Osteocyte (in vitro differentiated cells): ENCODE measurements at regions not wholly inside any gene's neighbourhood (a gene's known extent, or its start where the extent isn't known, plus 50 kb on each side); places are given as distances from the start of the nearest gene placed in this dataset.

ENCODE experiments used
- DNase-seq: peaks from one replicate; pipeline ENCODE4 v3.0.0; 2021; ENCODE audit warnings: mixed read lengths; ENCODE audit not compliant: unreplicated experiment; ENCODE audit errors: extremely low spot score
- H3K27ac Mint-ChIP-seq: one replicate; pipeline ENCODE4 v1.8.0; 2021; ENCODE audit warnings: mild to moderate bottlenecking, mixed read lengths; ENCODE audit not compliant: unreplicated experiment
- H3K27me3 Mint-ChIP-seq: one replicate; pipeline ENCODE4 v1.8.0; 2021; ENCODE audit warnings: mixed read lengths; ENCODE audit not compliant: unreplicated experiment
- H3K36me3 Mint-ChIP-seq: one replicate; pipeline ENCODE4 v1.8.0; 2021; ENCODE audit warnings: mixed read lengths; ENCODE audit not compliant: unreplicated experiment
- H3K4me1 Mint-ChIP-seq: one replicate; pipeline ENCODE4 v1.8.0; 2021; ENCODE audit warnings: mixed read lengths; ENCODE audit not compliant: unreplicated experiment
- H3K4me3 Mint-ChIP-seq: one replicate; pipeline ENCODE4 v1.8.0; 2021; ENCODE audit warnings: mild to moderate bottlenecking, moderate library complexity, mixed read lengths; ENCODE audit not compliant: unreplicated experiment
- H3K9me3 Mint-ChIP-seq: one replicate; pipeline ENCODE4 v1.8.0; 2021; ENCODE audit warnings: mixed read lengths; ENCODE audit not compliant: unreplicated experiment
- TF ChIP-seq, protein P1 (sequence below): fragments of 200-600 bp; sonication (generic); IDR thresholded peaks from 2 replicates; pipeline ENCODE4 v1.5.0; 2021; ENCODE audit warnings: antibody characterized with exemption, mild to moderate bottlenecking, moderate library complexity

- no peaks in the 10 kb centered on the region for H3K27me3 Mint-ChIP-seq
- peaks cover 20% of the 10 kb centered on the region for H3K36me3 Mint-ChIP-seq
- no peak overlapping the region for H3K4me3 Mint-ChIP-seq
- no peak overlapping the region for H3K27ac Mint-ChIP-seq
- TF ChIP-seq, protein P1, sequence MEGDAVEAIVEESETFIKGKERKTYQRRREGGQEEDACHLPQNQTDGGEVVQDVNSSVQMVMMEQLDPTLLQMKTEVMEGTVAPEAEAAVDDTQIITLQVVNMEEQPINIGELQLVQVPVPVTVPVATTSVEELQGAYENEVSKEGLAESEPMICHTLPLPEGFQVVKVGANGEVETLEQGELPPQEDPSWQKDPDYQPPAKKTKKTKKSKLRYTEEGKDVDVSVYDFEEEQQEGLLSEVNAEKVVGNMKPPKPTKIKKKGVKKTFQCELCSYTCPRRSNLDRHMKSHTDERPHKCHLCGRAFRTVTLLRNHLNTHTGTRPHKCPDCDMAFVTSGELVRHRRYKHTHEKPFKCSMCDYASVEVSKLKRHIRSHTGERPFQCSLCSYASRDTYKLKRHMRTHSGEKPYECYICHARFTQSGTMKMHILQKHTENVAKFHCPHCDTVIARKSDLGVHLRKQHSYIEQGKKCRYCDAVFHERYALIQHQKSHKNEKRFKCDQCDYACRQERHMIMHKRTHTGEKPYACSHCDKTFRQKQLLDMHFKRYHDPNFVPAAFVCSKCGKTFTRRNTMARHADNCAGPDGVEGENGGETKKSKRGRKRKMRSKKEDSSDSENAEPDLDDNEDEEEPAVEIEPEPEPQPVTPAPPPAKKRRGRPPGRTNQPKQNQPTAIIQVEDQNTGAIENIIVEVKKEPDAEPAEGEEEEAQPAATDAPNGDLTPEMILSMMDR, result no peak
- DNase-seq, result no peak
- H3K4me1 Mint-ChIP-seq, result peaks cover 8% of the 10 kb centered on the region
- H3K9me3 Mint-ChIP-seq, result no peaks in the 10 kb centered on the region
Measured at GRCh38 chr22:25353516-25354445, 134.3 kb downstream of the CRYBB2 start.

GRCh38 chr22:25354456-25354855 is 135.0 kb downstream of the CRYBB2 start:
- TF ChIP-seq, protein P1, result no peak
- no peak overlapping the region for H3K4me3 Mint-ChIP-seq
- no peaks in the 10 kb centered on the region for H3K27me3 Mint-ChIP-seq
- H3K9me3 Mint-ChIP-seq, result no peaks in the 10 kb centered on the region
- no peak for DNase-seq
- peaks cover 19% of the 10 kb centered on the region for H3K36me3 Mint-ChIP-seq
- H3K27ac Mint-ChIP-seq, result no peak overlapping the region
- peaks cover 6% of the 10 kb centered on the region for H3K4me1 Mint-ChIP-seq

DNA sequence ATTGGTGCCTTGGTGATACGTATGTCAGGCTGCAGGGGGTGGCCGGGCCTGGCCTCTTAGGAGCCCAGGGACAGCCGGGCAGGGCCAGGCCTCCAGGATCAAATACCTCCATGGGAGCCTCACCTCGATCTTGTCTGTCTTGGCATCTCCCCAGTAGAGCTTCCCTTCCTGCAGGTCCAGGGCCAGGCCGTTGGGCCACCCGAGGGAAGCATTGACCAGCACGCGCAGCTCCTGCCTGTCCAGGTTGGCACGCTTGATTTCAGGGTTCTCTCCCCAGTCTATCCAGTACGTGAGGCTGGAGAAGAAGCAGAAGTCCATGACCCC is 137.7 kb downstream of the CRYBB2 start:
- H3K9me3 Mint-ChIP-seq, result no peaks in the 10 kb centered on the region
- no peak for DNase-seq
- no peak overlapping the region for H3K4me3 Mint-ChIP-seq
- H3K36me3 Mint-ChIP-seq, result peaks cover 7% of the 10 kb centered on the region
- H3K27ac Mint-ChIP-seq, result no peak overlapping the region
- H3K27me3 Mint-ChIP-seq, result no peaks in the 10 kb centered on the region
- TF ChIP-seq, protein P1, result no peak
- H3K4me1 Mint-ChIP-seq, result no peaks in the 10 kb centered on the region

- Mint-ChIP-seq H3K4me1 (no peaks in the 10 kb centered on the region), H3K27ac (no peak overlapping the region), H3K4me3 (no peak overlapping the region), H3K9me3 (no peaks in the 10 kb centered on the region), H3K27me3 (no peaks in the 10 kb centered on the region), H3K36me3 (peaks cover 7% of the 10 kb centered on the region)
- DNase-seq, result no peak
- TF ChIP-seq, protein P1, result no peak
Measured at GRCh38 chr22:25357606-25358420, 138.4 kb downstream of the CRYBB2 start.
